Thoracic aorta (tissue), 2 donors: ENCODE measurements at regions not wholly inside any gene's neighbourhood (a gene's known extent, or its start where the extent isn't known, plus 50 kb on each side); places are given as distances from the start of the nearest gene placed in this dataset.
"Not testable (repeated sequence)": the region's sequence is repeated elsewhere in the genome, so short reads cannot be mapped to it uniquely, and the experiment has no call there.

ENCODE experiments used
- ATAC-seq: fragments of 150-250 bp; one replicate; pipeline ENCODE4 v1.8.0; 2017; ENCODE audit warnings: low read depth; ENCODE audit not compliant: insufficient number of reproducible peaks, low FRiP score
- DNase-seq: peaks from one replicate; pipeline ENCODE4 v3.0.0-alpha.2; 2020; ENCODE audit warnings: low spot score
- H3K27ac ChIP-seq, 2 donors: fragments of 200-600 bp; sonication (generic); 1 replicate in 1 of 2; 2 replicates in 1 of 2; pipeline ENCODE4 v1.5.1; 2016; ENCODE audit warnings: mild to moderate bottlenecking in 2 of 2, moderate library complexity in 2 of 2
- H3K27me3 ChIP-seq: fragments of 200-600 bp; sonication (generic); replicated peaks from 2 replicates; pipeline ENCODE4 v1.6.0; 2016; ENCODE audit warnings: mild to moderate bottlenecking; ENCODE audit not compliant: insufficient read depth
- H3K36me3 ChIP-seq: fragments of 200-600 bp; sonication (generic); one replicate; pipeline ENCODE4 v1.5.1; 2016
- H3K4me1 ChIP-seq, 2 donors: fragments of 200-600 bp; sonication (generic); 1 replicate in 1 of 2; 2 replicates in 1 of 2; pipeline versions ENCODE4 v1.5.1 to v1.6.0; 2016; ENCODE audit warnings: low read depth in 2 of 2, mild to moderate bottlenecking in 1 of 2; ENCODE audit not compliant: control insufficient read depth in 1 of 2
- H3K4me3 ChIP-seq: fragments of 200-600 bp; sonication (generic); 2 replicates; pipeline ENCODE4 v1.5.1; 2016; ENCODE audit warnings: mild to moderate bottlenecking
- H3K9me3 ChIP-seq: fragments of 200-600 bp; sonication (generic); 2 replicates; pipeline ENCODE4 v1.5.1; 2016
- CTCF ChIP-seq: fragments of 200-600 bp; sonication (generic); IDR thresholded peaks from one replicate; pipeline ENCODE4 v1.5.1; 2019; ENCODE audit warnings: antibody characterized with exemption

- peaks cover 2 to 4% of the 10 kb centered on the region in 2 donors for H3K4me1 ChIP-seq
- no peaks in the 10 kb centered on the region for H3K9me3 ChIP-seq
- no peak for TF ChIP-seq CTCF
- no peak overlapping the region for H3K27ac ChIP-seq
- H3K36me3 ChIP-seq: no peaks in the 10 kb centered on the region
- DNase-seq (no peak), ATAC-seq (no peak)
- no peak overlapping the region for H3K4me3 ChIP-seq
- no peaks in the 10 kb centered on the region for H3K27me3 ChIP-seq
Measured at GRCh38 chr5:106393276-106393675, 1277.5 kb downstream of the EFNA5 start.

GRCh38 chr5:106392766-106393165, 1278.0 kb downstream of the EFNA5 start:
- Histone ChIP-seq H3K4me3 (no peak overlapping the region), H3K4me1 (peaks cover 2 to 4% of the 10 kb centered on the region in 2 donors), H3K27ac (no peak overlapping the region), H3K9me3 (no peaks in the 10 kb centered on the region), H3K27me3 (no peaks in the 10 kb centered on the region), H3K36me3 (no peaks in the 10 kb centered on the region)
- DNase-seq (no peak), ATAC-seq (no peak)
- no peak for TF ChIP-seq CTCF

GRCh38 chr5:106387767-106388166, 1283.0 kb downstream of the EFNA5 start:
- not testable (repeated sequence) for H3K27ac ChIP-seq, DNase-seq, ATAC-seq, H3K36me3 ChIP-seq, H3K4me1 ChIP-seq, H3K27me3 ChIP-seq, H3K9me3 ChIP-seq, H3K4me3 ChIP-seq

- Histone ChIP-seq H3K4me1 (peaks cover 2 to 4% of the 10 kb centered on the region in 2 donors), H3K4me3 (no peak overlapping the region), H3K27ac (no peak overlapping the region), H3K36me3 (no peaks in the 10 kb centered on the region), H3K27me3 (no peaks in the 10 kb centered on the region), H3K9me3 (no peaks in the 10 kb centered on the region)
- no peak for TF ChIP-seq CTCF
- ATAC-seq (no peak), DNase-seq (no peak)
Measured at GRCh38 chr5:106386287-106386686, 1284.5 kb downstream of the EFNA5 start.

- H3K27ac ChIP-seq: no peak overlapping the region
- no peak overlapping the region for H3K4me3 ChIP-seq
- no peak for TF ChIP-seq CTCF
- H3K4me1 ChIP-seq: no peaks in the 10 kb centered on the region
- no peaks in the 10 kb centered on the region for H3K36me3 ChIP-seq
- no peak for DNase-seq
- H3K27me3 ChIP-seq: no peaks in the 10 kb centered on the region
- ATAC-seq: no peak
- no peaks in the 10 kb centered on the region for H3K9me3 ChIP-seq
Measured at GRCh38 chr5:106380736-106381135, 1290.0 kb downstream of the EFNA5 start.

- H3K27me3 ChIP-seq: no peaks in the 10 kb centered on the region
- no peak for TF ChIP-seq CTCF
- DNase-seq: no peak
- no peak for ATAC-seq
- H3K4me1 ChIP-seq: no peaks in the 10 kb centered on the region
- no peaks in the 10 kb centered on the region for H3K36me3 ChIP-seq
- H3K4me3 ChIP-seq: no peak overlapping the region
- no peak overlapping the region for H3K27ac ChIP-seq
- H3K9me3 ChIP-seq: no peaks in the 10 kb centered on the region
Measured at GRCh38 chr5:106376522-106376921, 1294.2 kb downstream of the EFNA5 start.
